H9 (cell line): ENCODE measurements at regions not wholly inside any gene's neighbourhood (a gene's known extent, or its start where the extent isn't known, plus 50 kb on each side); places are given as distances from the start of the nearest gene placed in this dataset. TPM values are rescaled to one million over a fixed set of nuclear protein-coding genes. Genes with fewer than 3 reads are reported as not detected.

Source experiments
- microRNA-seq: library from miRNA; unstranded; fragments of <30 nt; microRNA quantifications from one replicate; pipeline ENCODE4, GENCODE V29; 2020; ENCODE audit warnings: borderline microRNAs expressed

Small RNA genes lying in the stretch of these regions (microRNA-seq; reads per million reads assigned to microRNA genes)
- not detected for gene MIR7702
